ENCODE measurements at regions not wholly inside any gene's neighbourhood (a gene's known extent, or its start where the extent isn't known, plus 50 kb on each side); places are given as distances from the start of the nearest gene placed in this dataset.

- TF ChIP-seq CTCF (IDR thresholded peaks at IDR 0.05) (no peak), EZH2 (IDR thresholded peaks at IDR 0.05) (no peak)
Observed at GRCh38 chr14:34055157-34055950, 104.5 kb upstream of the EGLN3 start.
